ENCODE measurements at regions not wholly inside any gene's neighbourhood (a gene's known extent, or its start where the extent isn't known, plus 50 kb on each side); places are given as distances from the start of the nearest gene placed in this dataset.

- no peak for TF ChIP-seq CTCF (conservative IDR thresholded peaks at IDR 0.05; ENCODE audit: low read depth, low read length)
- no peak for TF ChIP-seq EZH2 (IDR thresholded peaks at IDR 0.05; ENCODE audit: borderline replicate concordance, low read depth, low read length, poor library complexity, severe bottlenecking)
Measured at GRCh38 chr5:133882389-133882695, 86.1 kb downstream of the C5orf15 start.
